Spleen (tissue), 11 donors: ENCODE measurements at regions not wholly inside any gene's neighbourhood (a gene's known extent, or its start where the extent isn't known, plus 50 kb on each side); places are given as distances from the start of the nearest gene placed in this dataset.

Source experiments
- DNase-seq: peaks from one replicate; pipeline ENCODE4 v3.0.0-alpha.2; 2020
- H3K27ac ChIP-seq, 8 donors: fragments of 200-600 bp; sonication (generic) in 7 of 8; 1 replicate in 4 of 8; 2 replicates in 4 of 8; pipeline versions ENCODE4 v1.5.0 to v1.8.0; 2016 to 2021; ENCODE audit warnings: inconsistent platforms in 4 of 8, mild to moderate bottlenecking in 4 of 8, moderate library complexity in 1 of 8
- H3K27me3 ChIP-seq, 7 donors: fragments of 200-600 bp; sonication (generic) in 6 of 7; replicated peaks in 1 of 7; 1 replicate in 4 of 7; 2 replicates in 3 of 7; pipeline versions ENCODE4 v1.5.0 to v1.8.0; 2016 to 2021; ENCODE audit warnings: inconsistent platforms in 3 of 7, mild to moderate bottlenecking in 1 of 7
- H3K36me3 ChIP-seq, 6 donors: fragments of 200-600 bp; sonication (generic) in 5 of 6; 1 replicate in 4 of 6; 2 replicates in 2 of 6; pipeline versions ENCODE4 v1.5.0 to v1.8.0; 2016 to 2021; ENCODE audit warnings: inconsistent platforms in 2 of 6
- H3K4me1 ChIP-seq, 6 donors: fragments of 200-600 bp; sonication (generic) in 5 of 6; 1 replicate in 3 of 6; 2 replicates in 3 of 6; pipeline versions ENCODE4 v1.5.0 to v1.8.0; 2016 to 2021; ENCODE audit warnings: inconsistent platforms in 3 of 6
- H3K4me3 ChIP-seq, 8 donors: fragments of 200-600 bp; sonication (generic) in 7 of 8; 1 replicate in 4 of 8; 2 replicates in 4 of 8; pipeline versions ENCODE4 v1.5.0 to v1.8.0; 2016 to 2021; ENCODE audit warnings: inconsistent platforms in 4 of 8, mild to moderate bottlenecking in 4 of 8, moderate library complexity in 2 of 8
- H3K9me3 ChIP-seq, 8 donors: fragments of 200-600 bp; sonication (generic) in 7 of 8; 1 replicate in 4 of 8; 2 replicates in 4 of 8; pipeline versions ENCODE4 v1.5.0 to v1.8.0; 2016 to 2021; ENCODE audit warnings: inconsistent platforms in 4 of 8
- POLR2A ChIP-seq, 3 donors: fragments of 450-650 bp; IDR thresholded peaks; one replicate each; pipeline ENCODE4 v1.5.1; 2017; ENCODE audit warnings: antibody characterized with exemption in 3 of 3, mild to moderate bottlenecking in 1 of 3
- POLR2AphosphoS5 ChIP-seq, 3 donors: sonication (generic); formaldehyde crosslinking; IDR thresholded peaks; one replicate each; pipeline ENCODE4 v1.5.1; 2017; ENCODE audit warnings: antibody characterized with exemption in 3 of 3
- WGBS, 5 donors: extraction: QIAGEN DNeasy Blood & Tissue Kit in 3 of 5; methylation state at CpG; one replicate each; pipeline versions ENCODE4 v1.1.5 to v1.1.7; 2013 to 2018; 5-methylcytosine and 5-hydroxymethylcytosine counted together
- intact Hi-C: fragments of 100-400 bp; cut with DNase I; formaldehyde crosslinking; loops from one replicate; pipeline ENCODE4 v1.15.0; 2023; ENCODE audit warnings: low total_unique reads
- TF ChIP-seq, protein P1 (sequence below), 11 experiments: fragments of 200-600 bp in 7 of 11; fragments of 450-650 bp in 4 of 11; sonication (generic) in 4 of 11; IDR thresholded peaks in 8 of 11; conservative IDR thresholded peaks in 3 of 11; 1 replicate in 7 of 11; 2 replicates in 4 of 11; pipeline versions ENCODE4 v1.4.0 to v1.8.0; 2016 to 2021; ENCODE audit warnings: antibody characterized with exemption in 11 of 11, inconsistent platforms in 4 of 11, mild to moderate bottlenecking in 1 of 11
- donor health status: healthy with polysubstance abuse.
- donor health status: DM: no; HTN: no; CAD: no; lungs with moderate emphysema.
- donor health status: DM: no; HTN: no; CAD: no.
- donor health status: Bipolar disorder and iron deficiency.
- donor health status: healthy.
- donor health status: DM: no; HTN: no; CAD: no.
- donor health status: DM: yes; HTN: yes; CAD: no.

- TF ChIP-seq, protein P1, sequence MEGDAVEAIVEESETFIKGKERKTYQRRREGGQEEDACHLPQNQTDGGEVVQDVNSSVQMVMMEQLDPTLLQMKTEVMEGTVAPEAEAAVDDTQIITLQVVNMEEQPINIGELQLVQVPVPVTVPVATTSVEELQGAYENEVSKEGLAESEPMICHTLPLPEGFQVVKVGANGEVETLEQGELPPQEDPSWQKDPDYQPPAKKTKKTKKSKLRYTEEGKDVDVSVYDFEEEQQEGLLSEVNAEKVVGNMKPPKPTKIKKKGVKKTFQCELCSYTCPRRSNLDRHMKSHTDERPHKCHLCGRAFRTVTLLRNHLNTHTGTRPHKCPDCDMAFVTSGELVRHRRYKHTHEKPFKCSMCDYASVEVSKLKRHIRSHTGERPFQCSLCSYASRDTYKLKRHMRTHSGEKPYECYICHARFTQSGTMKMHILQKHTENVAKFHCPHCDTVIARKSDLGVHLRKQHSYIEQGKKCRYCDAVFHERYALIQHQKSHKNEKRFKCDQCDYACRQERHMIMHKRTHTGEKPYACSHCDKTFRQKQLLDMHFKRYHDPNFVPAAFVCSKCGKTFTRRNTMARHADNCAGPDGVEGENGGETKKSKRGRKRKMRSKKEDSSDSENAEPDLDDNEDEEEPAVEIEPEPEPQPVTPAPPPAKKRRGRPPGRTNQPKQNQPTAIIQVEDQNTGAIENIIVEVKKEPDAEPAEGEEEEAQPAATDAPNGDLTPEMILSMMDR (IDR thresholded peaks at IDR 0.05 in 8 of 11, conservative IDR thresholded peaks at IDR 0.05 in 3 of 11) = no peak
- TF ChIP-seq POLR2AphosphoS5 (IDR thresholded peaks at IDR 0.05) (no peak), POLR2A (IDR thresholded peaks at IDR 0.05) (no peak)
- intact Hi-C loops = no loop called here
- Histone ChIP-seq H3K9me3 (peaks cover 0 to 36% (median 18%) of the 10 kb centered on the region in 8 donors), H3K4me3 (no peak overlapping the region), H3K27ac (no peak overlapping the region), H3K27me3 (no peaks in the 10 kb centered on the region), H3K36me3 (no peaks in the 10 kb centered on the region), H3K4me1 (no peaks in the 10 kb centered on the region)
- DNase-seq = no peak
- 26 to 35% (median 30%) methylated on average over 2 of the region's 2 CpGs for WGBS, 5 donors
Measured at GRCh38 chr13:107457686-107458085, 757.6 kb downstream of the LIG4 start.

GRCh38 chr13:107456431-107456830, 758.9 kb downstream of the LIG4 start:
- intact Hi-C loops = no loop called here
- no peaks in the 10 kb centered on the region for H3K4me1 ChIP-seq

DNA sequence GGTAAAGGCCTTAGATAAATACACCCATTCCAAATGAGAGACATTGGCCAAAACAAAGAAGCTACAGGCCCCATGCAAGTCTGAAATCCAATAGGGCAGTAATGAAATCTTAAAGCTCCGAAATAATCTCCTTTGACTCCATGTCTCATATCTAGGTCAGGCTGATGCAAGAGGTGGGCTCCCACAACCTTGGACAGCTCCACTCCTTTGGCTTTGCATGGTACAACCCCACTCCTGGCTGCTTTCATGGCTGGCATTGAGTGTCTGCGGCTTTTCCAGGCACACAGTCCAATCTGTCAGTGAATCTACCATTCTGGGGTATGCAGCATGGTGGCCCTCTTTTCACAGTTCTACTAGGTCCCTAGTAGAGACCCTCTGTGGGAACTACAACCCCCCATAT, 762.5 kb downstream of the LIG4 start:
- no peaks in the 10 kb centered on the region for H3K27me3 ChIP-seq
- H3K4me3 ChIP-seq = no peak overlapping the region
- intact Hi-C loops = no loop called here
- H3K4me1 ChIP-seq = no peaks in the 10 kb centered on the region
- H3K9me3 ChIP-seq = peaks cover 0 to 55% (median 21%) of the 10 kb centered on the region in 8 donors
- 78 to 94% (median 85%) methylated on average over 2 of the region's 2 CpGs for WGBS, 5 donors
- TF ChIP-seq, protein P1 (IDR thresholded peaks at IDR 0.05 in 8 of 11, conservative IDR thresholded peaks at IDR 0.05 in 3 of 11) = no peak
- TF ChIP-seq POLR2A (IDR thresholded peaks at IDR 0.05) (no peak), POLR2AphosphoS5 (IDR thresholded peaks at IDR 0.05) (no peak)
- no peak overlapping the region for H3K27ac ChIP-seq
- DNase-seq = no peak
- no peaks in the 10 kb centered on the region for H3K36me3 ChIP-seq

More at GRCh38 chr13:107456431-107456830, 758.9 kb downstream of the LIG4 start:
- no peak overlapping the region for H3K27ac ChIP-seq
- TF ChIP-seq, protein P1 (IDR thresholded peaks at IDR 0.05 in 8 of 11, conservative IDR thresholded peaks at IDR 0.05 in 3 of 11) = no peak
- TF ChIP-seq POLR2A (IDR thresholded peaks at IDR 0.05) = no peak
- no peak for TF ChIP-seq POLR2AphosphoS5 (IDR thresholded peaks at IDR 0.05)
- WGBS, 5 donors = 39 to 80% (median 49%) methylated on average over 2 of the region's 2 CpGs
- no peak overlapping the region for H3K4me3 ChIP-seq
- no peaks in the 10 kb centered on the region for H3K27me3 ChIP-seq
- H3K36me3 ChIP-seq = no peaks in the 10 kb centered on the region
- peaks cover 0 to 44% (median 21%) of the 10 kb centered on the region in 8 donors for H3K9me3 ChIP-seq
- DNase-seq = no peak

- WGBS, 5 donors = 42 to 72% (median 57%) methylated on average over 10 of the region's 10 CpGs
- Histone ChIP-seq H3K27me3 (no peaks in the 10 kb centered on the region), H3K27ac (no peak overlapping the region), H3K36me3 (no peaks in the 10 kb centered on the region), H3K4me1 (no peaks in the 10 kb centered on the region), H3K9me3 (peaks cover 0 to 60% (median 21%) of the 10 kb centered on the region in 8 donors), H3K4me3 (no peak overlapping the region)
- TF ChIP-seq, protein P1 (IDR thresholded peaks at IDR 0.05 in 8 of 11, conservative IDR thresholded peaks at IDR 0.05 in 3 of 11) = no peak
- TF ChIP-seq POLR2AphosphoS5 (IDR thresholded peaks at IDR 0.05) = no peak
- no peak for DNase-seq
- intact Hi-C loops = no loop called here
Measured at GRCh38 chr13:107450931-107451330, 764.4 kb downstream of the LIG4 start.
